Tibial nerve (tissue), 4 donors: ENCODE measurements at regions not wholly inside any gene's neighbourhood (a gene's known extent, or its start where the extent isn't known, plus 50 kb on each side); places are given as distances from the start of the nearest gene placed in this dataset.

Source experiments
- EP300 ChIP-seq, 2 donors: sonication (generic); formaldehyde crosslinking; IDR thresholded peaks; one replicate each; pipeline ENCODE4 v1.6.1; 2017; ENCODE audit warnings: antibody characterized with exemption in 2 of 2, mild to moderate bottlenecking in 1 of 2
- POLR2A ChIP-seq, 2 donors: fragments of 450-650 bp; IDR thresholded peaks; one replicate each; pipeline ENCODE4 v1.6.1; 2017; ENCODE audit warnings: antibody characterized with exemption in 2 of 2, mild to moderate bottlenecking in 2 of 2, moderate library complexity in 2 of 2
- TF ChIP-seq, protein P1 (sequence below), 5 experiments: fragments of 200-600 bp in 3 of 5; fragments of 450-650 bp in 2 of 5; sonication (generic) in 3 of 5; IDR thresholded peaks; one replicate each; pipeline ENCODE4 v1.5.1; 2016 to 2019; ENCODE audit warnings: antibody characterized with exemption in 5 of 5, mild to moderate bottlenecking in 3 of 5, moderate library complexity in 2 of 5

DNA sequence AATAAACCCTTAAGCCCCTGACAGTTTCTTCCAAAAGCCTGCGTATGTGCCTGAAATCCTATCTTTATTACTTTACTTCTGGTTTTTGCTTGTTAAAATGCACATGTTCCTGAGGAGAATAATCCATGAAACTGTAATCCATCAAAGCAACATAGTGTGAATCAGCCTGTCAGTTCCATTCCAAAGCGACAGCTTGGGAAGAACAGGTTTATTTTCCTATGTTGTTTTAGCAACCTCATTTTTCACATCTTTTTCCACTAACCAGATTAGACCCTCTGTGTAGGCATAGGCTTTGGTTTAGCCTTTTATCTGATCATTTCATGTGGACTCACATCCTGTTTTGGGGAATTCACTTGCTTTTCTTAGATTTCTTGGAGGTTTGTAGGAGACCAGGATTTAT is 988.0 kb downstream of the SQOR start:
- TF ChIP-seq, protein P1, sequence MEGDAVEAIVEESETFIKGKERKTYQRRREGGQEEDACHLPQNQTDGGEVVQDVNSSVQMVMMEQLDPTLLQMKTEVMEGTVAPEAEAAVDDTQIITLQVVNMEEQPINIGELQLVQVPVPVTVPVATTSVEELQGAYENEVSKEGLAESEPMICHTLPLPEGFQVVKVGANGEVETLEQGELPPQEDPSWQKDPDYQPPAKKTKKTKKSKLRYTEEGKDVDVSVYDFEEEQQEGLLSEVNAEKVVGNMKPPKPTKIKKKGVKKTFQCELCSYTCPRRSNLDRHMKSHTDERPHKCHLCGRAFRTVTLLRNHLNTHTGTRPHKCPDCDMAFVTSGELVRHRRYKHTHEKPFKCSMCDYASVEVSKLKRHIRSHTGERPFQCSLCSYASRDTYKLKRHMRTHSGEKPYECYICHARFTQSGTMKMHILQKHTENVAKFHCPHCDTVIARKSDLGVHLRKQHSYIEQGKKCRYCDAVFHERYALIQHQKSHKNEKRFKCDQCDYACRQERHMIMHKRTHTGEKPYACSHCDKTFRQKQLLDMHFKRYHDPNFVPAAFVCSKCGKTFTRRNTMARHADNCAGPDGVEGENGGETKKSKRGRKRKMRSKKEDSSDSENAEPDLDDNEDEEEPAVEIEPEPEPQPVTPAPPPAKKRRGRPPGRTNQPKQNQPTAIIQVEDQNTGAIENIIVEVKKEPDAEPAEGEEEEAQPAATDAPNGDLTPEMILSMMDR (IDR thresholded peaks at IDR 0.05) = no peak
- TF ChIP-seq POLR2A (IDR thresholded peaks at IDR 0.05) = no peak
- no peak for TF ChIP-seq EP300 (IDR thresholded peaks at IDR 0.05)
